Ovary (tissue), 3 donors: ENCODE measurements at regions not wholly inside any gene's neighbourhood (a gene's known extent, or its start where the extent isn't known, plus 50 kb on each side); places are given as distances from the start of the nearest gene placed in this dataset.

ENCODE experiments used
- CTCF ChIP-seq, 3 donors: fragments of 450-650 bp in 2 of 3; fragments of 200-600 bp in 1 of 3; IDR thresholded peaks; one replicate each; pipeline versions ENCODE4 v1.5.1 to v1.8.0; 2016 to 2022; ENCODE audit warnings: antibody characterized with exemption in 3 of 3, mild to moderate bottlenecking in 1 of 3
- EP300 ChIP-seq: sonication (generic); formaldehyde crosslinking; IDR thresholded peaks from one replicate; pipeline ENCODE4 v1.6.1; 2017; ENCODE audit warnings: antibody characterized with exemption
- donor health status: DM: no; HTN: no; CAD: no.

GRCh38 chr6:22827760-22828159, 258.4 kb downstream of the HDGFL1 start:
- TF ChIP-seq EP300: no peak
- TF ChIP-seq CTCF (IDR thresholded peaks at IDR 0.05): no peak
